Stimulated activated CD8-positive, alpha-beta memory T cell treated with anti-CD3 and anti-CD28 coated beads, Interleukin-4, amount 100 ng/mL, for 4 hours (primary cell): ENCODE measurements at regions not wholly inside any gene's neighbourhood (a gene's known extent, or its start where the extent isn't known, plus 50 kb on each side); places are given as distances from the start of the nearest gene placed in this dataset.

Source experiments
- DNase-seq, 2 donors: peaks; one replicate each; pipeline ENCODE4 v3.0.0-alpha.2; 2020; ENCODE audit warnings: low read depth in 2 of 2, low spot score in 1 of 2

DNA sequence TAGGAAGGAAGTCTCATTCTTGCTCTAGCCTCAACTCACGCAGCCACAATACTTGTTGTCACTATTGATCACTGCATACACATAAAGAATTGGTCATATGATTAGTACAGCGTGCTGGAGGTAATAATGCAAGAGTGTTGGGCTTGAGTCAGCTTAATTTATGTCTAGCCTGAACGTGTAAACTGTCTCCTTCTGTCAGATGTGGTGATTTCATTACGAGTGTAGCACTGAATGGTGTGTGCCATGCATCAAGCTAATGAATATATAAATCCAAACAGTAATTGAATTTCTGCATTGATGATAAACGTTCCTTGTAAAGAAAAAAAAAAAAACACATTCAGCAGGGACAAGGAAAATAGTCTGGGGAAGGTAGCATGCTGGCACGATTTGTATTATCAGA is 396.2 kb upstream of the RAG2 start:
- DNase-seq, result no peak

DNA sequence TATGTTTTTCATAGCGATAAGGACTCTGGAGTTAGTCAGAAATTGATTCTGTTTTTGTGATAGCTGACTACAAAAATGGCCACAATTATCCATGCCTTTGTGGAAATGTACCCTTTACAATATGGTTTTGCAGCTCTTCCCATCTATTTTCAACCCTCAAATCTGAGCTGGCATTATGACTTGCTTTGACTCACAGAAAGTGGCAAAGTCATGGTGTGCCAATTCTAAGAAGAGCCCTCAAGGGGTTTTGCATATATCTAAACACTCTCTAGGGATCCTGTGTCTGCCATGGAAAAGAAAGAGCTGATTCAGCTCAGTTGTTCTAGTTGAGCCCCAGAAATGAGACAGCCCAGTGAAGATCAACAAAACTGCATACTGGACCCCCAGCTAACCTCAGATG is 390.5 kb upstream of the RAG2 start:
- DNase-seq, result no peak

DNA sequence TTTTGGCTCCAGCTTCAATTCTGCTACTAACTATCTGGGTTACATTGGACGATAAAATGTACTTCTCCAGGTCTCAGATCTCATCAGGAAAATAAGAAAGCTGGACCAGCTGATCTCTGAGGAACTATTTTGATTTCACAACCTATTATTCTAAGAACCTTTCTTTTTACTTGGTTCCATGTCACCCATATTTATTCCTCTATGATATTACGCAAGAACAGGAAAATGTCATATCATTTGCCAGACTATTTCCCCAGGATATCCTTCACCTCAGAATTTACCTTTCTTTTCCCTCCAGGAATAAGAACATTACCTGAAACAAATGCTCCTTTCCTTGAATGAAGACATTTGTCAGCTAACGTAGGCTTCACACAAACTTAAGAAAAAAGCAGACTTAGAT is 387.5 kb upstream of the RAG2 start:
- DNase-seq, result no peak

DNA sequence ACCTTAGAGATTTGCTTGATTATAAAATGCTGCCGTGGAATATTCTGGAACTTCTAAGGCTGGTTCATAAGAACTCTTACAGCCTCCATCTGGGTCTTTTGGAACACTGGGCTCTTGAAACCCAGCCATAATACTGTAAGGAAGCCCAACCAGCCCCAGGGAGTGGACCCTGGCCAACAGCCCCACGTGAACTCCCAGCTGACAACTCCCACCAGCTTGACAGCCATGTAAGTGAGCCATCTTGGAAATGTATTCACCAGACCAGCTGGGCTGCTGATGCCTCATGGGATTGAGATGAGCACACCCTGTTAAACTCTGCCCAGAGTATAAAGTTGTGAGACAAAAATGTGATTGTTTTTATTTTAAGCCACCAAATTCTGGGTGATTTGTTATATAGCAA is 378.7 kb upstream of the RAG2 start:
- DNase-seq, result no peak

DNA sequence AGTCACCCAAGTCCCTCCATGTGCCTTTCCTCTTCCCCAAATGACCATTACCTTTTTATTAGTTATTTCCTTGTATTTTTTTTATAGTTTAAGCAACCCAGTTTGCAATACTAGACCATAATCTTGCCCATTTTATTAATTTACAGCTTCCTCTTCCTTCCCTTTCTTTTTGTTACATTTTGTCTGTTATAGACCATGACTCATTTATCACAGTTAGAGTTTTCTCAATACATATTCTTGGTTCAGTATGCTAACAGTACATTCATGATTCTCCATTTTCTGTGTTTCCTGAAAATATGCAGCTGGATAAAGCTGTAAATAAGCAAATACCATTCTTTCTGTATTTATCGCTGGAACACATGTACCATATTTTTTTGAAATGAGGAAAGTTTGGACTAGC is 376.7 kb upstream of the RAG2 start:
- no peak for DNase-seq

DNA sequence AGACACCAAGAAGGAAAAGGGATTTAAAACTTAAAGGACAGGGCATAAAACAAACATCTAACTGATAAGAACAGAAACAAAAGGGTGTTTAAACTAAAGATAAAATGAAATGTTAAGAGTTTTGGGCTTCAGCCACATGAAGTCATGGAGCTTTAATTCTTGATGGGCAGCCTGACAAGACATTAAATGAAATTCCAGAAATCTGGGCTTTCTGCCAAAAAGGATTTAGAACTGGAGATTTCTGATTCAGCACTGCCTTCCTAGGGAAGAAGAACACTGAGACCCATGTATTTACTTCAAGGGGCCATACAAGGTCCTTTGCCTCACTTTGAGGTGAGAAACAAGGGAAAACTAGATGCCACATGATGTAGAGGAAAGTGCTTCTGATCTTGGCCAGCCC is 355.9 kb upstream of the RAG2 start:
- DNase-seq, result no peak

DNA sequence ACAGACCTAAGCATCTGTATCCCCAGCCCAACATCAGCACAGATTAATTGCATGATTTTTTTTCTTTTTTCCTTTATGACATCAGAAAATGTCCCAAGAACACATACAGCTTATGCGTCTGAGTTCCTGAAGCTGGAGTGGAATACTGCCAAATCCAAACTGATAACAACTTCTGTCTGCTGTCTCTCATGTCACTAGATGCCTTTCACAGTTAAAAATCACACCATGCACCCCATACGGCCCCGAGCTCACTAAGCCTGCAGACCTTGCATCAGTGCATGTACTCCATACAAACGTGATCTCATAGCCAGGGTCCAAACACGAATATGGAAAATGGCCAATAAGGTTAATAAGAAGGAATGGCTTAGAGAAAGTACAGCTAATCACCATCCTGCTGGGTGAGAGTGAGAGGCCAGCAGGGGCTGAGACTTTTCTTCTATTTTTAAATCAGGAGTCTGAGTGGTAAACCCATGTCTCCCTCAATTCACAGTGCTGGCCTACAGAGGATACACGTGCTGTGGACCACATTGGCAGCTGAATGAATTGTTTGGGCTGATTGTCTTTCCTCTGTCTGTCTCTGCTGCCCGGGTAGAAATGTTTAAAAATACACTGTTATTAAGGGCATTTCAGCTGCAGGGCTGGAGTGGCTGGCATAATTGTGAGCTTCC is 350.6 kb upstream of the RAG2 start:
- DNase-seq, result no peak

DNA sequence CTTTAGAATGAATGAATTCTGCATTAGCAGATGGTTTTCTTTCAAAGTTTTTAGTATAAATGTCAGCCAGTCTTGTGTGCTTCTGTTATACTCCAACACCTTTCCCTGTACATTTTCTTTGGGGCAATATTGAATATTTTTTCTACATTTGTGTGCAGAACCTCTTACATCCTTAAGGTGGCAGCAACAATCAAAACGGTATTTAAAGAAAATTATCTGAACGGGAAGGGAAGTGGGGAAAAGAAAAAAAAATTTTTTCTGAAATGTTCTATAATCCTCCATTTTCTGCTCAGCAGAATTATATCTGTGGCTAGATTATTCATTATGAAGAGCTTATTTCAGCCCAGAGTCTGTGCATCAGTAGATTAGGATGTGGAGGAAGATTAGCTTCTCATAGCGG is 347.3 kb upstream of the RAG2 start:
- DNase-seq, result no peak

DNA sequence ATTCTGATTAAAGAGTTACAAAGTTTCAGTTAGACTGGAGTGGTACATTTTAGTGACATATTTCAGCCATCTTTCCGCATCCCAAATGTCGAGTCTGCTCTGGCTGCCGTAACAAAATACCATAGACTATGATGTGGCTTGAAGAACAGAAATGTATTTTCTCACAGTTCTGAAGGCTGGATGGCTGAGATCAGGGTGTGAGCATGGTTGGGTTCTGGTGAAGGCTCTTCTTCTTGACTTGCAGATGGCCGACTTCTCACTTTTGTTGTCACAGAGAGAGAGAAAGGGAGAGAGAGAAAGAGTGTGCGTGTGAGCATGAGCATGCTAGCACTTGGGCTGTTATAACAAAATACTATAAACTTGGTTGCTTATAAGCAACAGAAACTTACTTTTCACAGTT is 335.4 kb upstream of the RAG2 start:
- no peak for DNase-seq

DNA sequence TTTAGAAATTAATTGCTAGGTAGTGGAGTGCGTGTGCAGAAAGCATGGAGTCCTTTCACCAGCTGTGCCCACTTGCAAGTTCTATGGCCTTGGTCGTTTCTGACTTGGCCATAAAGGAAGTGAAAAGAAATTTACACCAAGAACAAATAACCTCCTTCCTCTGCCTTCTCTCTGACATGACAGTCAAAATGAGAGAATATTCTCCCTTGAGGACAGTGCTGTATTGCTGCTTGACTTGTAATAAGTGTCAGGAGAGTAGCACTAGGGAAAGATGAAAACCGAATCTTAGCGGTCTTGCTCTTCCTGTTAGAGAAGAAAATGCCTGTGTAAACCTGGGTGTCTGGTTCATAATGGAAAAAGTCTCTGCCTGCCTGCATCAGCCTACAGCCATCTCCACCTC is 333.1 kb upstream of the RAG2 start:
- DNase-seq, result no peak

DNA sequence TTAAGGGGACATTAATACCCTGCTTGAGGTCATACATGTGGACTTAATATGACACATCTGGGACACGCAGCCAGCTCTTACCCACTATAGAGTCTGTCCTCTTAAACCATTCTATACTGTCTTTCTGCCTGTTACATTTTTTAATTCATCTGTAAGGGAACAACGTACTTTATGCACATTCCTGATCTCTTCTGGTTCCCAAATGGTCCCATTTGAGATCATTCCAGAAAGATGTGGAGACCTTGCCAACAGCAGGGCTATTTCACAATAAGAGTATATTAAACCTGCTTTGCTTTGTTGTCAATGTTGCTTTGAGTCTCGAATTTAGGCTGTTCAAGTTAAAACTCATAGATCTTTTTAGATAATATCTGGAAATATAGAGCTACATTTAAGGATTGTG is 332.2 kb upstream of the RAG2 start:
- DNase-seq, result no peak

DNA sequence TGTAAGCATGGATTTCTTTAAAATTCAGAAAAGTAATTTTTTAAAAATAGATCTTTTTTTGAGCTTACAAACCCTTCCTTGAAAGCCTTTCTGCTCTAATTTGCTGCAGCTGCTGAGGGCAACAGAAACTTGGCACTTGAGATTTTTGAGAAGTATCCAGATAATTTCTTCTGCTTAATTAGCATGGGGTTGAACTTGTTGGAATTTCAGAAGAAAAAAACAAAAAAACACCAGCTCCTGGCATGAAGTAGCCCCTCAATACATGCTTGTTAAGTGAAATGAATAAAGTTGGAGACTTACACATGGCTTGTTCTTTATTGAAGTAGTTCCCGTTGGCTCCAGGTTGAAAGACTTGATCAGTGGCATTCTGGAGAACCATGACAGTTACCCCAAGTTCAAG is 331.4 kb upstream of the RAG2 start:
- DNase-seq, result no peak

DNA sequence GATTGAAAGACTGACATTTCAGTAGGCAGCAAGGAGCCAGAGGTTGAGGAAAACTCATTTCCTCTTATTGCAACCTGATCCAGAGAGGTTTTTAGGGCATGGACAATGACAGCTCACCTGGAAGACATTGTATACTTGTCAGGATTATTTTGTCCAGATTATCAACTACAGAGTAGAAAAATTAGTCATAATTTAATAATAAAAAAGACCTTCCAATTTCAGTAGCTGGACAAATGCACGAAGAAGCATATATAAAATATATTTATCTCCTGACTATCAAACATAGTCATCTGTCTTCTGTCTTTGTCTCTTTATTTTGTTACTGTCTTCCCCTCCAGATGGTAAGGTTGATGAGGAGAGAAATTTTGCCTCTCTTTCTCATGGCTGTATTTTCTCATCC is 330.6 kb upstream of the RAG2 start:
- no peak for DNase-seq

DNA sequence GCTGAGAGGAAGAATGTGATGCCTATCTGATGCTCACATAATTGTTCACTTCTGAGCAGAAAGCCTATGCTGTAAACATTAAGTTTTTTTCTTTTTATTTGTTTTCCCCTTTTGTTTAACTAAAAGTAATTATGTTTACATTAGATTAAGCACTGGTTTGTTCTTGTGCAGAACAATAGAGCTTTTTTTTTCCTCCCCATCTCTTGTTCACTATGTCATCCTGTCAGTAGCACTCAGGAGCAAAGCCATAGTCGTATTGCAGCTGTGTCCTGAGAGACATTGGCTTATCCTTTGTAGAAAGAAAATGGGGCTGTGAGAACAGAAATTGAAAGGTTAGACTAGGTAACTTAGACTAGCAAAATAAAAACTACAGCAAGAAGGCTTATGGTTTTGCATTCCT is 301.8 kb upstream of the RAG2 start:
- DNase-seq, result no peak

DNA sequence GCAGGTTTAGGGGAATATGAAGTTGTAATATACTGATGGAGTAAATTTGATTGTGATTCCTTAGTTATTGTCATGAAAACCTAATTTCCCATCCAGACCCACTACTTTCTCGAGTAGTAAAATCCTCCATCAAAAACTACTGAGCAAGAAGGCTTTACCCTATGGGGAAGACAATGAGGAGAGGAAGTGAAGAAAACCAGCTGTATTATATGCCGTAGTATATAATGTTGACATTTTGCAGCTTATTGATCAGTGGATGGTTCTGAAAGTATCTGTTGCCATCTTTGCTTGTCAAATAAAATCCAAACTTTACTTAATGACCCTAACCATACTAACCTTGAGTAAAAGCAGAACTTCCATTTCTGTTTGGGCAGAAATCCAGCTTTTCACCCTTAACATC is 292.8 kb upstream of the RAG2 start:
- DNase-seq, result no peak

DNA sequence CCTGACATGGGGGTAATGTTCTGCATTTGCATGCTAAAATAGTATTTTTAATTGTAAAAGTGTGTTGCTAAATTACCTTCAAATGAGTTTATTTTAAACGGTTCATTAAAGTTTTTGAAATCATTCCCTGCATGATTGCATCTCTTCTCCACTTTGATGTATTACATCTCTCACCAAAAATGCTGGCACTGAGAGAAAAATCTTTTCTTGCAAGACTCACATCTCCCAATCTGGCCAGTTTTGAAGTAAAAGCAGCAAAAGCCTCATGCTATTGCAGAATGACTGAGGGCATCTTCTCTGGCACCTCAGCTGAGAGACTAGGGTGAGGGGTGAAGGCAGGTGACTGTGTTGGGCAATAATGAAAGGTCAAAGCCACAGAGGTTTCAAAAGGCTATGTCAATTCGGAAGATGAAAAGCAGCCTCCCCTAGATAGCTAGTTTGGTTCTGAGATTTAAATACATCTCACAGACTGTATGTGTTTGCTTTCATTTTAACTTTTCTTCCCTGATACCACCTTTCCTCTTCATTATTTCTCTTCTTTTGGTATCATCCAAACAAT is 292.2 kb upstream of the RAG2 start:
- DNase-seq, result no peak

DNA sequence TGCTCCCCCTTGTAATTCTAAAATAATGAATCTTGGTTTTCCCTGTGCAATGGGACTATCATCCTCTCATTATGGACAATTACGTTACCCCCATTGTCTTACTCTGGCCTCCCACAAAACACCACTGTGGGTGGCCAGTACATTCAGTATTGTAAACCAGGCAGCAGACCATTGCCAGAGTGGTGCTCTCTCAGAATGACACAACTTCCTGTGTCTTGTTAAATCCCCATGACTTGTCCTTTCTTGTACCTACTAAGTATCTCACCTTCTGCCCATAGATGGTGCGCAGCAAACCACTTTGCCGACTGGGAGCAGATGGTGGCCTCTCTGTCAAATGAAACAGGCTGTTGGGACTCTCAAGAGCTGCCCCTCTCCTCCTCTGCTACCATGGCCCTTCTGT is 287.1 kb upstream of the RAG2 start:
- no peak for DNase-seq

DNA sequence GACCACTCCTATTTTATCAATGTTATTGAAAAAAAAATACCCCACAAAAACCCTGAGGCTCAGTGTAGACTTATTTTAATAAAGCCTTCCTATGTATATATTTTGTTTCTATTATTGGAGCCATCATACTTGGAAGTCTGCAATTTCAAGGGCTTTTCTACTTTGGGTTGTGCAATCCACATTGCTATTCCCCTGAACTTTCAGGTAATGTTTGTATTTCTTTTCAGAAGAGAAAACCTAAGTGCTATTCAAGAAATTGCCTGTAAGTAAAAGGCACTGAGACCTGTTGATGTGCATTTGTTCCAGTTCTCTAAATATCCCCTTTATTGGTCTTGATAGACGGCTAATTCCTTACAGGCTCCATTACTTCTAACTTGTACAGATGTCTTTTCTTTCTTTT is 280.7 kb upstream of the RAG2 start:
- no peak for DNase-seq

DNA sequence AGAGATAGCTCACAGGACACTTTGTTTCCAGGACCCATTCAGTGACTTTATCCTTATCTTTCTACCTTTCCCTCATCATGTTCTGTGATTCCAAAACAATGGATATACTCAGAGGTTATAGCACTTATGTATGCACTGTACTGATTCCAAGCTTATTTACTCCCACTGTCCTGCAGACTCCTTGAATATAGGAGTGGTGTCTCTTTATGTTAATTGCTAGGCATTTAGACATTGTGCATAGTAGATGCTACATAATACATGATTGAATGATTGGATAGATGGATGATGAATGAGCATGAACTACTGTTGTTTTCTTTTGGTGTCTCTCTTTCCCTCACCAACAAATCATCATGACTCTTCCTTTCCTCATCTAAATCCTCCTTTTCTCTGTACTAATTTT is 279.1 kb upstream of the RAG2 start:
- no peak for DNase-seq

DNA sequence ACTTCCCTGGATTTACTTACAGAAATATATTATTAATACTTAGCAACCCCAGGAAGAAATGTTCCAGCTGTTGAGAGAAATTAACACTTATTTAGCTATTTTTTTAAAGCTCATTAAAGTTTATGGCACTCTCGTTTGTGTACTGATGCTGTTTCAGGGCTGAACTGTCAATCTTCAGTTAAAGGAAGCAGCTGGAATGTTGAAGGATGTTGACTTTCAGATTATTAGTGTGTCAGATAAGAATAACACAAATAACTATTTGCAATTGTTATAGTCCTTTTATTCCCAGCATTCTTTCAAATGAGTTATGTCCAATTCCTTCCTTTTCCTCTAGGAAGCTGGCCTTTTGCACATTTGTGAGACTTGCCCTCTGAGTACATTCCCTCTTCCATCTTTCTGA is 278.2 kb upstream of the RAG2 start:
- no peak for DNase-seq

DNA sequence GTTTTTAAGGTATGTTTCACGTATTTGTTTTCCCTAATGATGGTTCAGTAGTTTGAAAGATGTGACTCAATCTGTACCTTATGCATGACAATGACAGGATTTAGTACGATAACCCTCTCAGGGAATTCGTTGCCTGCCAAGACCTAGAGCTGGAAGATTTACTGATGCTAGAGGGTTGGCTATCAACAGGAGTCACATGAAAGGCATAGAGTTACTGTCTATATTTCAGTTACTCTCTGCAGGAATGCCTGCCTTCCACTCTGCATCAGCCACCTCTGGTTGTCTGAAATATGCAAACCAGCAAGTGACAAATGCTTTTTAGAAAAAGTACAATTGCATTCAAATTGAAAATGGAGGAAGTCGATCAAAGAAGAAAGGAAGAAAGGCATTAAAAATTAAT is 276.3 kb upstream of the RAG2 start:
- no peak for DNase-seq

DNA sequence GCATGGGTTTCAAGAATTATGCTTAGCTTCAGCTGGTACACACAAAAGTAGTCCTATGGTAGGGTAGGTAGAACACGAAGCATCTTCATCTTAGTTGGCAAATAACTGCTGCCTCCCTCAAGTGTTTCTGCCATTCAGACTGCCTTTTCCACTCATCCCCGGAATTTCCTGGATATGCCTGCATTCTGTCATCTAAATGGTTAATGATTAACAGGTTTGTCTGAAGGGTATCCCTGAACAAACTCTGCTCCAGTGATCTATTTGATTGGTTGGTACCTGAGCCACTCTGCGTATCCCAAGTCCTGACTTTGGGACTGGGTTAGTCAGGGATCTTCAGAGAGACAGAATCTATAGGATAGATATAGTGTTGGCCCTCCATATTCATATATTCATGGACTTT is 272.3 kb upstream of the RAG2 start:
- no peak for DNase-seq

DNA sequence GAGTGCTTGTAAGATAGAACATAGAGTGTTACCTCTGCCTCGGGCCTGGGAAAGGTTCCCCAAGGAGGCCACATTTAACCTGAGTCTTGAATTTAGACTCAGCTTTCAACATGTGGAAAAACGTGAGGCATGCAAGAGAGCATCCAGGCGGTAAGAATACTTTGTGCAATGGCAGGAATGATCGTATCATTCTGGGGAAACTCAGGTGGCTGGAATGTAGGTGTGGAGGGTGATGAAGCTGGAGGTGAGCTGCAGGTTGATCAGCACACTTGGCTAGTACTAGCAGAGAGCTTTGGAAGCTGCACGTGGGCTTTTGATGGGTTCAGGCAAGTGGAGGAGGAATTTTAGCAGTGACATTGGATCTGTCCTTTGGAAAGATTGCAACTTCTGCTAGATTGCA is 270.3 kb upstream of the RAG2 start:
- no peak for DNase-seq

DNA sequence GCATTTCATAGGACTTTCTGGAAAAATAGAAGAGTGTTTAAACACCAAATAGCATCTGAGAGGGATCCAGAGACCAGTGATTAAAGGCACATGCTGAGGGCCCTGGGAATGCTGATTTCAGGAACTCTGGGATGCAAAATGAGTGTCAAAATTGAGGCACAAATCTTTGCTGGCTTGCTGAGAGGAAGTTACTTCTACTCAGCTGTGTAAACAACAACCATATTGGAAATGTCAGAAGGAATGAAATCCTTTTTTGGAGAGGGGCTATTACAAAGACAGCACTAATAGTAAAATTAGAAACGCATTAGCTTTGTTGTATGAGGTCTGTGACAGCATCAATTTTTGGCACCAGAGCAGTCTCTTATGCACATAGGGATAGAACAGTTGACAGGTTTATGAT is 267.8 kb upstream of the RAG2 start:
- DNase-seq, result no peak
